Fibroblast of villous mesenchyme (primary cell): ENCODE measurements at regions not wholly inside any gene's neighbourhood (a gene's known extent, or its start where the extent isn't known, plus 50 kb on each side); places are given as distances from the start of the nearest gene placed in this dataset.

Source experiments
- DNase-seq: peaks from one replicate; pipeline ENCODE4 v3.0.0-alpha.2; 2010; ENCODE audit warnings: low read depth
- H3K4me3 ChIP-seq: 2 replicates; pipeline ENCODE4 v1.5.1; 2011; ENCODE audit warnings: low read depth, mild to moderate bottlenecking, low read length
- CTCF ChIP-seq: IDR thresholded peaks from 2 replicates; pipeline ENCODE4 v1.5.1; 2012; ENCODE audit warnings: low read depth, mild to moderate bottlenecking, low read length; ENCODE audit not compliant: insufficient read depth

- H3K4me3 ChIP-seq: no peak overlapping the region
- TF ChIP-seq CTCF: no peak
- no peak for DNase-seq
These were observed 119.8 kb downstream of the DDX3Y start for GRCh38 chrY:13024447-13024846.

- H3K4me3 ChIP-seq: no peak overlapping the region
- no peak for DNase-seq
- no peak for TF ChIP-seq CTCF
These were observed 122.2 kb downstream of the DDX3Y start for GRCh38 chrY:13026906-13027305.

- no peak overlapping the region for H3K4me3 ChIP-seq
- no peak for DNase-seq
- no peak for TF ChIP-seq CTCF
These were observed 135.6 kb downstream of the DDX3Y start for GRCh38 chrY:13040232-13040631.

GRCh38 chrY:13053501-13053900, 148.8 kb downstream of the DDX3Y start:
- no peak for DNase-seq
- no peak for TF ChIP-seq CTCF

GRCh38 chrY:13066372-13066771, 161.7 kb downstream of the DDX3Y start:
- DNase-seq: no peak
- TF ChIP-seq CTCF: no peak

More at GRCh38 chrY:13053501-13053900, 148.8 kb downstream of the DDX3Y start:
- no peak overlapping the region for H3K4me3 ChIP-seq

GRCh38 chrY:13068696-13069095, 164.0 kb downstream of the DDX3Y start:
- no peak for DNase-seq
- TF ChIP-seq CTCF: no peak
- H3K4me3 ChIP-seq: no peak overlapping the region

More at GRCh38 chrY:13066372-13066771, 161.7 kb downstream of the DDX3Y start:
- H3K4me3 ChIP-seq: no peak overlapping the region

- H3K4me3 ChIP-seq: no peak overlapping the region
- TF ChIP-seq CTCF: no peak
- DNase-seq: no peak
These were observed 164.4 kb downstream of the DDX3Y start for GRCh38 chrY:13069111-13069510.
